ENCODE measurements at regions not wholly inside any gene's neighbourhood (a gene's known extent, or its start where the extent isn't known, plus 50 kb on each side); places are given as distances from the start of the nearest gene placed in this dataset.

DNA sequence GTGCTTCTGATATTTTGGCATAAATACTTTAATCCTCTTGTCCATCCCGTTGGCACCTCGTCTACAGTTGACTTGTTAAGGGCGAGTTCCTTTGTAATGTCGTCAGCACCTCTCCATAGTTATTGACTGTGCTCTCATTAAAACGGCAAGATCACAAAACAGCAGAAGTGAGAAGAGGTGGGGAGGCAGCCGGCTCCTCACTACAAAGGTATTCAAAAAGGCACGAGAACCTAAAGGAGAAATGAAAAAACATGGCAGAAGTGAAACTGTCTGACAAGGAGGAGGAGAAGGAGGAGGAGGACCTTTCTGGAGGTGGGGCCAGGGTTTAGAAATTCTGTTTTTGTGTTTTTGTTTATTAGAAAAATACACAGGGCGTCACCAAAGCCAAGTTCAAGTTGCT, 235.6 kb downstream of the BCL11A start:
- TF ChIP-seq, protein P1, sequence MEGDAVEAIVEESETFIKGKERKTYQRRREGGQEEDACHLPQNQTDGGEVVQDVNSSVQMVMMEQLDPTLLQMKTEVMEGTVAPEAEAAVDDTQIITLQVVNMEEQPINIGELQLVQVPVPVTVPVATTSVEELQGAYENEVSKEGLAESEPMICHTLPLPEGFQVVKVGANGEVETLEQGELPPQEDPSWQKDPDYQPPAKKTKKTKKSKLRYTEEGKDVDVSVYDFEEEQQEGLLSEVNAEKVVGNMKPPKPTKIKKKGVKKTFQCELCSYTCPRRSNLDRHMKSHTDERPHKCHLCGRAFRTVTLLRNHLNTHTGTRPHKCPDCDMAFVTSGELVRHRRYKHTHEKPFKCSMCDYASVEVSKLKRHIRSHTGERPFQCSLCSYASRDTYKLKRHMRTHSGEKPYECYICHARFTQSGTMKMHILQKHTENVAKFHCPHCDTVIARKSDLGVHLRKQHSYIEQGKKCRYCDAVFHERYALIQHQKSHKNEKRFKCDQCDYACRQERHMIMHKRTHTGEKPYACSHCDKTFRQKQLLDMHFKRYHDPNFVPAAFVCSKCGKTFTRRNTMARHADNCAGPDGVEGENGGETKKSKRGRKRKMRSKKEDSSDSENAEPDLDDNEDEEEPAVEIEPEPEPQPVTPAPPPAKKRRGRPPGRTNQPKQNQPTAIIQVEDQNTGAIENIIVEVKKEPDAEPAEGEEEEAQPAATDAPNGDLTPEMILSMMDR (IDR thresholded peaks at IDR 0.05) = no peak
- no peak for TF ChIP-seq POLR2AphosphoS5 (IDR thresholded peaks at IDR 0.05)

All from transverse colon (tissue), 4 donors.